ENCODE measurements at regions not wholly inside any gene's neighbourhood (a gene's known extent, or its start where the extent isn't known, plus 50 kb on each side); places are given as distances from the start of the nearest gene placed in this dataset.
A peak's percentile ranks its signal among the peaks of the same experiment; 100 is the strongest.

DNA sequence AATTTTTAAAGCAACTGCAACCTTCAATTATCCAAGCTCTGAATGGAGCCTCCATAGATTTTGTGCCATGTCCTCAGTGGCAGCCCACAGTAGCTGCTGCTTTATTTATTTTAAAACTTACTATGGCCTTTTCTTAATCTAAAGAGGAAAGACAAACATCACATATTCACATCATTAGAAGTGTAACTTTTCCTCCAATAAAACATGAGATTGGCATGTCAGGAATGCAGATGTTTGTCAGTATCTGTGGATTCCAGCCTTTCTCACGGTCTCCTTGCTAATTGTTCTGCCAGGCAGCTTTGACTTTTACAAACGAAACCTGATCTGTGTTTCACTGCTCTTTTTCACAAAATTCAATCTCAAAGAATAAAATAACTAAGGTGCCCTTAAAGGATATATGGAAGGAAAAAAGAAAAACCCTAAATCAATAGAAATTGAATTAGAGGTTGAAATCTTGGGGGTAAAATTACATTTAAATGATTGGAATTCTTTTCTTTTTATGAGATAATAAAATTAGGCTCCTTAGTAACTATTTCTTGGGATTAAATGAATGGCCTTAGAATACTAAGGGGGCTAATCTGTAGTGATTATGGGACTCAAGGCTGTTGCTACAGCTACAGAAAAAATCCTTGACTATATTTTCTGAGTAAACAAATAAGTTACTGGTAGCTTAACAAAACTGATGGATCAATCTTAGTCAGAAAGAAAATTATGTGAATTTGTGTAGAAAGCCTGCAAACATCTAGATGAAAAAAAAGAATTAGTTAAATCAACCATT lies 151.3 kb downstream of the RTL9 start:
- no peaks in the 10 kb centered on the region for H3K23me2 ChIP-seq (ENCODE audit: insufficient read length, low read depth, low read length, poor library complexity, severe bottlenecking)
- Mint-ChIP-seq H3K4me3 (no peak overlapping the region; a peak in 1 of 5 replicates), H3K27ac (peak overlapping the region; percentile 68 to 99 (median 95); a peak in 6 of 7 replicates), H3K36me3 (ENCODE audit: insufficient read depth in 1 of 3, low read depth in 3 of 3) (peaks cover 4 to 10% (median 4%) of the 10 kb centered on the region in 3 experiments; a peak in 4 of 7 replicates), H3K4me1 (peaks cover 28 to 31% of the 10 kb centered on the region in 2 experiments), H3K27me3 (ENCODE audit: low read depth) (no peaks in the 10 kb centered on the region), H3K9me3 (peaks cover 0 to 2% of the 10 kb centered on the region in 2 experiments; a peak in 2 of 5 replicates)
- no peak overlapping the region for H2AFZ ChIP-seq (ENCODE audit: low read length)
- H4K20me1 ChIP-seq (ENCODE audit: control insufficient read depth, insufficient read depth, insufficient read length) = no peaks in the 10 kb centered on the region
- H3K56ac ChIP-seq (ENCODE audit: insufficient read length, low read depth, low read length) = no peak overlapping the region
- H3K4me1 ChIP-seq (ENCODE audit: insufficient read depth, low read length) = peaks cover 10% of the 10 kb centered on the region
- no peaks in the 10 kb centered on the region for H3K79me2 ChIP-seq (ENCODE audit: insufficient read depth, low read length)
- no peaks in the 10 kb centered on the region for H3K27me3 ChIP-seq (ENCODE audit: insufficient read depth, low read length)
- no peak overlapping the region for H4K8ac ChIP-seq (replicated peaks; ENCODE audit: insufficient read length, low read depth, low read length)
- no peak for DNase-seq
- no peaks in the 10 kb centered on the region for H3K79me1 ChIP-seq (ENCODE audit: insufficient read depth, low read depth, low read length, poor library complexity, severe bottlenecking)
- H3K9ac ChIP-seq (ENCODE audit: extremely low read depth, insufficient read length, low read length) = no peak overlapping the region
- no peak overlapping the region for H4K91ac ChIP-seq (ENCODE audit: insufficient read length, low read depth, low read length)
- peak overlapping the region; percentile 27 for H3K4me2 ChIP-seq (ENCODE audit: insufficient read depth, insufficient read length, low read length)
- H3K23ac ChIP-seq (ENCODE audit: insufficient read length, low read depth, low read length) = no peak overlapping the region
- TF ChIP-seq, protein P1, sequence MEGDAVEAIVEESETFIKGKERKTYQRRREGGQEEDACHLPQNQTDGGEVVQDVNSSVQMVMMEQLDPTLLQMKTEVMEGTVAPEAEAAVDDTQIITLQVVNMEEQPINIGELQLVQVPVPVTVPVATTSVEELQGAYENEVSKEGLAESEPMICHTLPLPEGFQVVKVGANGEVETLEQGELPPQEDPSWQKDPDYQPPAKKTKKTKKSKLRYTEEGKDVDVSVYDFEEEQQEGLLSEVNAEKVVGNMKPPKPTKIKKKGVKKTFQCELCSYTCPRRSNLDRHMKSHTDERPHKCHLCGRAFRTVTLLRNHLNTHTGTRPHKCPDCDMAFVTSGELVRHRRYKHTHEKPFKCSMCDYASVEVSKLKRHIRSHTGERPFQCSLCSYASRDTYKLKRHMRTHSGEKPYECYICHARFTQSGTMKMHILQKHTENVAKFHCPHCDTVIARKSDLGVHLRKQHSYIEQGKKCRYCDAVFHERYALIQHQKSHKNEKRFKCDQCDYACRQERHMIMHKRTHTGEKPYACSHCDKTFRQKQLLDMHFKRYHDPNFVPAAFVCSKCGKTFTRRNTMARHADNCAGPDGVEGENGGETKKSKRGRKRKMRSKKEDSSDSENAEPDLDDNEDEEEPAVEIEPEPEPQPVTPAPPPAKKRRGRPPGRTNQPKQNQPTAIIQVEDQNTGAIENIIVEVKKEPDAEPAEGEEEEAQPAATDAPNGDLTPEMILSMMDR (conservative IDR thresholded peaks at IDR 0.05) = no peak
- H3K14ac ChIP-seq (ENCODE audit: insufficient read depth, low read length) = no peak overlapping the region
- H4K5ac ChIP-seq (ENCODE audit: insufficient read length, low read depth, low read length) = no peak overlapping the region
- no peak overlapping the region for H2BK12ac ChIP-seq (ENCODE audit: insufficient read length, low read depth, low read length)
- H3K9me3 ChIP-seq (ENCODE audit: control insufficient read depth, low read depth, low read length) = no peaks in the 10 kb centered on the region
- no peak overlapping the region for H2BK20ac ChIP-seq (ENCODE audit: low read depth, low read length, poor library complexity, severe bottlenecking)
- no peak overlapping the region for H3T11ph ChIP-seq (ENCODE audit: low read length)
- H2BK5ac ChIP-seq (ENCODE audit: insufficient read length, low read length) = no peak overlapping the region
- H2BK15ac ChIP-seq (ENCODE audit: low read depth, low read length) = no peak overlapping the region
- H2AK5ac ChIP-seq (ENCODE audit: insufficient read length, low read length) = no peak overlapping the region
- no peak overlapping the region for H2BK120ac ChIP-seq (ENCODE audit: low read depth, low read length, poor library complexity, severe bottlenecking)
- WGBS (ENCODE audit: extremely low coverage, insufficient read length, low lambda C conversion rate) = no CpG with 5 or more reads among the region's 2 CpGs
- H3K18ac ChIP-seq (ENCODE audit: insufficient read length, low read depth, low read length) = peak overlapping the region; percentile 20
- H3K27ac ChIP-seq (ENCODE audit: insufficient read length, low read depth, low read length) = peak overlapping the region; percentile 67
- H3K4ac ChIP-seq (ENCODE audit: low read depth, low read length) = no peak overlapping the region

All from H9 (cell line).